Psoas muscle (tissue), 7 donors: ENCODE measurements at regions not wholly inside any gene's neighbourhood (a gene's known extent, or its start where the extent isn't known, plus 50 kb on each side); places are given as distances from the start of the nearest gene placed in this dataset.
A peak's percentile ranks its signal among the peaks of the same experiment; 100 is the strongest.

ENCODE experiments used
- ATAC-seq, 4 donors: fragments of 200-7000 bp; cut with Tn5 transposase; one replicate each; pipeline ENCODE4 v1.9.1; 2020; ENCODE audit warnings: moderate library complexity in 3 of 4, mild to moderate bottlenecking in 2 of 4
- DNase-seq, 2 donors: peaks; one replicate each; pipeline ENCODE4 v3.0.0-alpha.2; 2020
- H3K27ac ChIP-seq: fragments of 200-600 bp; one replicate; pipeline ENCODE4 v1.8.0; 2022
- H3K27me3 ChIP-seq, 3 donors: fragments of 200-600 bp in 1 of 3; one replicate each; pipeline versions ENCODE4 v1.6.1 to v1.8.0; 2013 to 2022; ENCODE audit warnings: low read length in 2 of 3, mild to moderate bottlenecking in 2 of 3, moderate library complexity in 1 of 3; ENCODE audit not compliant: insufficient read depth in 3 of 3
- H3K36me3 ChIP-seq, 2 donors: fragments of 200-600 bp in 1 of 2; one replicate each; pipeline versions ENCODE4 v1.6.1 to v1.8.0; 2013 to 2022; ENCODE audit warnings: low read depth in 1 of 2, mild to moderate bottlenecking in 1 of 2, moderate library complexity in 1 of 2; ENCODE audit not compliant: insufficient read depth in 1 of 2
- H3K4me1 ChIP-seq: fragments of 200-600 bp; one replicate; pipeline ENCODE4 v1.8.0; 2022
- H3K4me3 ChIP-seq: fragments of 200-600 bp; one replicate; pipeline ENCODE4 v1.8.0; 2022; ENCODE audit warnings: mild to moderate bottlenecking
- H3K9me3 ChIP-seq: fragments of 200-600 bp; one replicate; pipeline ENCODE4 v1.8.0; 2022
- CTCF ChIP-seq: fragments of 200-600 bp; IDR thresholded peaks from one replicate; pipeline ENCODE4 v1.8.0; 2022; ENCODE audit warnings: antibody characterized with exemption
- WGBS, 3 donors: extraction: QIAGEN DNeasy Blood & Tissue Kit; methylation state at CpG; one replicate each; pipeline versions ENCODE4 v1.1.6 to v1.1.7; 2013; 5-methylcytosine and 5-hydroxymethylcytosine counted together
- intact Hi-C, 2 donors: fragments of 100-400 bp; cut with DNase I; formaldehyde crosslinking; loops; one replicate each; pipeline versions ENCODE4 v1.11.0 to v1.14.2; 2022
- donor health status: healthy with polysubstance abuse.
- donor health status: DM: no; HTN: no; CAD: no; lungs with moderate emphysema.
- donor health status: Bipolar disorder and iron deficiency.
- donor health status: healthy.
- donor health status: DM: yes; HTN: yes; CAD: no.
- donor health status: DM: no; HTN: no; CAD: no.
- donor health status: DM: yes; HTN: yes; CAD: no.

- Histone ChIP-seq H3K4me1 (no peaks in the 10 kb centered on the region), H3K36me3 (no peaks in the 10 kb centered on the region), H3K27ac (no peak overlapping the region), H3K27me3 (no peaks in the 10 kb centered on the region), H3K9me3 (no peaks in the 10 kb centered on the region), H3K4me3 (no peak overlapping the region)
- ATAC-seq (no peak), DNase-seq (no peak)
- no peak for TF ChIP-seq CTCF
- 83 to 87% (median 86%) methylated on average over 1 of the region's 1 CpG for WGBS, 3 donors
- intact Hi-C loops: no loop called here
Observed at GRCh38 chr11:81756864-81757595, 976.6 kb downstream of the FAM181B start.

- H3K36me3 ChIP-seq: no peaks in the 10 kb centered on the region
- intact Hi-C loops: no loop called here
- no peaks in the 10 kb centered on the region for H3K27me3 ChIP-seq
- H3K27ac ChIP-seq: no peak overlapping the region
- 59 to 81% (median 71%) methylated on average over 2 of the region's 2 CpGs for WGBS, 3 donors
- H3K4me3 ChIP-seq: no peak overlapping the region
- ATAC-seq (no peak), DNase-seq (no peak)
- no peaks in the 10 kb centered on the region for H3K9me3 ChIP-seq
- no peak for TF ChIP-seq CTCF
- H3K4me1 ChIP-seq: no peaks in the 10 kb centered on the region
Observed at GRCh38 chr11:81749245-81749644, 984.4 kb downstream of the FAM181B start.

- Histone ChIP-seq H3K27ac (no peak overlapping the region), H3K4me3 (no peak overlapping the region), H3K9me3 (no peaks in the 10 kb centered on the region), H3K4me1 (no peaks in the 10 kb centered on the region), H3K36me3 (no peaks in the 10 kb centered on the region), H3K27me3 (no peaks in the 10 kb centered on the region)
- DNase-seq (peak in 1 of 2 donors; percentile 34), ATAC-seq (no peak)
- 91 to 94% (median 93%) methylated on average over 34 to 35 of the region's 35 CpGs for WGBS, 3 donors
- TF ChIP-seq CTCF: no peak
- intact Hi-C loops: no loop called here
Observed at GRCh38 chr11:81744336-81745116, 989.1 kb downstream of the FAM181B start.

GRCh38 chr11:81725701-81726100 lies 1008.0 kb downstream of the FAM181B start:
- intact Hi-C loops: no loop called here
- no peaks in the 10 kb centered on the region for H3K4me1 ChIP-seq
- H3K36me3 ChIP-seq: no peaks in the 10 kb centered on the region
- 70 to 75% (median 72%) methylated on average over 3 of the region's 3 CpGs for WGBS, 3 donors
- H3K27me3 ChIP-seq: no peaks in the 10 kb centered on the region
- H3K4me3 ChIP-seq: no peak overlapping the region
- TF ChIP-seq CTCF: no peak
- no peak for ATAC-seq
- no peak for DNase-seq
- H3K27ac ChIP-seq: no peak overlapping the region
- H3K9me3 ChIP-seq: no peaks in the 10 kb centered on the region
